Coronary artery (tissue), 2 donors: ENCODE measurements at regions not wholly inside any gene's neighbourhood (a gene's known extent, or its start where the extent isn't known, plus 50 kb on each side); places are given as distances from the start of the nearest gene placed in this dataset.
A peak's percentile ranks its signal among the peaks of the same experiment; 100 is the strongest.
"Not testable (repeated sequence)": the region's sequence is repeated elsewhere in the genome, so short reads cannot be mapped to it uniquely, and the experiment has no call there.

Experiments
- DNase-seq: peaks from one replicate; pipeline ENCODE4 v3.0.0-alpha.2; 2017; ENCODE audit warnings: low spot score
- H3K27ac ChIP-seq, 2 donors: fragments of 200-600 bp; sonication (generic); one replicate each; pipeline ENCODE4 v1.5.1; 2016 to 2019
- H3K4me3 ChIP-seq: fragments of 200-600 bp; sonication (generic); 2 replicates; pipeline ENCODE4 v1.5.1; 2016; ENCODE audit warnings: mild to moderate bottlenecking, moderate library complexity
- CTCF ChIP-seq: fragments of 200-600 bp; sonication (generic); IDR thresholded peaks from one replicate; pipeline ENCODE4 v1.5.1; 2019; ENCODE audit warnings: antibody characterized with exemption

GRCh38 chr22:25397616-25398015, 166.9 kb upstream of the GRK3 start:
- DNase-seq = no peak
- no peak for TF ChIP-seq CTCF
- no peak overlapping the region for H3K27ac ChIP-seq
- H3K4me3 ChIP-seq = no peak overlapping the region

GRCh38 chr22:25398591-25399062, 165.8 kb upstream of the GRK3 start:
- not testable (repeated sequence) for H3K27ac ChIP-seq, H3K4me3 ChIP-seq, DNase-seq

GRCh38 chr22:25399649-25400151, 164.8 kb upstream of the GRK3 start:
- no peak overlapping the region for H3K4me3 ChIP-seq
- H3K27ac ChIP-seq = no peak overlapping the region
- no peak for TF ChIP-seq CTCF
- no peak for DNase-seq

- DNase-seq = no peak
- Histone ChIP-seq H3K27ac (peak overlapping the region in 1 of 2 donors; percentile 97), H3K4me3 (no peak overlapping the region)
- no peak for TF ChIP-seq CTCF
Measured at GRCh38 chr22:25402160-25402500, 162.3 kb upstream of the GRK3 start.

- H3K27ac ChIP-seq = peak overlapping the region; percentile 81 to 97
- DNase-seq = no peak
- peak overlapping the region; percentile 100 for H3K4me3 ChIP-seq
- TF ChIP-seq CTCF = no peak
Measured at GRCh38 chr22:25402501-25403283, 161.8 kb upstream of the GRK3 start.

GRCh38 chr22:25403284-25403810, 161.1 kb upstream of the GRK3 start:
- peak overlapping the region; percentile 100 for H3K4me3 ChIP-seq
- no peak for DNase-seq
- H3K27ac ChIP-seq = peak overlapping the region; percentile 81 to 97
- TF ChIP-seq CTCF = no peak

- DNase-seq = no peak
- peak overlapping the region; percentile 100 for H3K4me3 ChIP-seq
- no peak for TF ChIP-seq CTCF
- H3K27ac ChIP-seq = peak overlapping the region; percentile 81 to 97
Measured at GRCh38 chr22:25403811-25404471, 160.5 kb upstream of the GRK3 start.
